A673 (cell line): ENCODE measurements at regions not wholly inside any gene's neighbourhood (a gene's known extent, or its start where the extent isn't known, plus 50 kb on each side); places are given as distances from the start of the nearest gene placed in this dataset.

ENCODE experiments used
- BruUV-seq: library from RNA; stranded (reverse); fragments of 400-500 nt; replicated peaks from 2 replicates; lab custom pipeline; 2021; lab: Mats Ljungman, UMichigan
- CTCF ChIA-PET: fragments of 300-600 bp; sonication (Branson Sonifier 250); formaldehyde crosslinking; loops from one replicate; lab custom pipeline; 2022; ENCODE audit warnings: antibody characterized with exemption; lab: Charles Lee
- POLR2A ChIA-PET: fragments of 300-600 bp; sonication (Branson Sonifier 250); formaldehyde crosslinking; loops from one replicate; lab custom pipeline; 2022; ENCODE audit warnings: antibody characterized with exemption; ENCODE audit not compliant: low non-redundant PET; lab: Charles Lee
- DNase-seq: peaks from one replicate; pipeline ENCODE4 v3.0.0-alpha.2; 2015; ENCODE audit warnings: low spot score
- H3K27ac ChIP-seq: fragments of 200-600 bp; sonication (generic); 2 replicates; pipeline ENCODE4 v1.5.1; 2016; ENCODE audit warnings: mixed run types, low read depth, mild to moderate bottlenecking, mixed read lengths, antibody characterized with exemption, low read length; ENCODE audit not compliant: poor library complexity, severe bottlenecking
- H3K27me3 ChIP-seq: fragments of 200-600 bp; sonication (generic); replicated peaks from 2 replicates; pipeline ENCODE4 v1.6.1; 2017; ENCODE audit warnings: mixed run types, low read depth, mild to moderate bottlenecking, mixed read lengths, antibody characterized with exemption, low read length; ENCODE audit not compliant: insufficient read depth, poor library complexity
- H3K36me3 ChIP-seq: fragments of 200-600 bp; sonication (generic); 2 replicates; pipeline ENCODE4 v1.6.1; 2016; ENCODE audit warnings: mixed run types, mild to moderate bottlenecking, mixed read lengths, antibody characterized with exemption, low read length; ENCODE audit not compliant: insufficient read depth, poor library complexity, severe bottlenecking
- H3K4me1 ChIP-seq: fragments of 200-600 bp; sonication (generic); 2 replicates; pipeline ENCODE4 v1.6.1; 2017; ENCODE audit warnings: mixed run types, mild to moderate bottlenecking, mixed read lengths, antibody characterized with exemption, low read length; ENCODE audit not compliant: insufficient read depth, poor library complexity, severe bottlenecking
- H3K4me3 ChIP-seq: fragments of 200-600 bp; sonication (generic); 2 replicates; pipeline ENCODE4 v1.5.1; 2016; ENCODE audit warnings: low read depth, mixed run types, mild to moderate bottlenecking, mixed read lengths, low read length; ENCODE audit not compliant: poor library complexity, severe bottlenecking
- H3K9me3 ChIP-seq: fragments of 200-600 bp; sonication (generic); 2 replicates; pipeline ENCODE4 v1.6.1; 2016; ENCODE audit warnings: mixed run types, low read depth, mild to moderate bottlenecking, mixed read lengths, antibody characterized with exemption, low read length; ENCODE audit not compliant: poor library complexity, severe bottlenecking
- EZH2 ChIP-seq: fragments of 200-600 bp; sonication (generic); IDR thresholded peaks from 2 replicates; pipeline ENCODE4 v1.6.1; 2017; ENCODE audit warnings: borderline replicate concordance, low read depth, mild to moderate bottlenecking, mixed read lengths, antibody characterized with exemption, low read length; ENCODE audit not compliant: poor library complexity, severe bottlenecking
- intact Hi-C: fragments of 100-400 bp; cut with micrococcal nuclease; formaldehyde crosslinking; loops from one replicate; pipeline ENCODE4 v1.10.0; 2022; ENCODE audit not compliant: unreplicated experiment
- TF ChIP-seq, protein P1 (sequence below): fragments of 300-800, 200-600 bp; sonication (generic); conservative IDR thresholded peaks from 2 replicates; pipeline ENCODE4 v1.5.1; 2017; ENCODE audit warnings: low read depth, mild to moderate bottlenecking, antibody characterized with exemption, low read length, moderate library complexity, mixed read lengths

DNA sequence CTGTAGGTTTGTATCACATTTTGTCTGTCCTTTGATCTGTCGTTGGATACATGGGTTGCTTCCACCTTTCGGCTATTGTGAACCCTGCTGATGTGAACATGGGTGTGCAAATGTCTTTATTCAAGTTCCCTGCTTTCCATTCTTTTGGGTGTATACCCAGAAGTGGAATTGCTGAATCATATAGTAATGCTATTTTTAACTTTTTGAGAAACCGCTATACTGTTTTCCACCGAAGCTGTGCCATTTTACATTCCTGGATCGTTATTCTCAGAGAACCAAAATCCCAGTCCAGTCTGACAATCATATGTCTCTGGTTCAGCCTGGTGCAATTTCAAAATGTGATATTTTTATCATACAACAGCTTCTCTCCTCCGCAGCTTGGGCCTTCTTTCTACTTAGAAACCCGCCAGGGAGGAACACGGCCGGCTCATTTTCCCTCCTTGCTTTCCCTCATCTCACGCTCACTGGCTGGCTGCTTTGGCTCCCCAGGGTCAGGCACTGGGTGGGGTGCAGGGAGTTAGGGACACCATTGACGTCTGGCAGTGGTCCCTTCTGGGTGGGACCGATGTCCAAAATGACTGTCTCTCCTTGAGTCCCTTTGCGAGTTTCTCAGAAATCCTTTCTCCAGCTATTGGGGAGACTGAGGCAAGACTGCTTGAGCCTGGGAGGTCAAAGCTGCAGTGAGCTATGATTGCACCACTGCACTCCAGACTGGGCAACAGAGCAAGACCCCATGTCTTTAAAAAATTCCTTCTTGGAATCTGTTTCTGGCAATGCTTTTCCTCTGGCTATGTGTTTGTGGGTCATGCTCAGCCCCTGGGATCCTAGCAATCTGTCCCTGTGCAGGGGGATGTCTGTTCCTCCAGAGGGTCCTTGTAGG lies 73.5 kb upstream of the AKT3 start:
- intact Hi-C loops, result no loop called here
- H3K4me1 ChIP-seq, result no peaks in the 10 kb centered on the region
- no peak for DNase-seq
- CTCF ChIA-PET, result no interaction called here
- TF ChIP-seq EZH2, result no peak
- TF ChIP-seq, protein P1, sequence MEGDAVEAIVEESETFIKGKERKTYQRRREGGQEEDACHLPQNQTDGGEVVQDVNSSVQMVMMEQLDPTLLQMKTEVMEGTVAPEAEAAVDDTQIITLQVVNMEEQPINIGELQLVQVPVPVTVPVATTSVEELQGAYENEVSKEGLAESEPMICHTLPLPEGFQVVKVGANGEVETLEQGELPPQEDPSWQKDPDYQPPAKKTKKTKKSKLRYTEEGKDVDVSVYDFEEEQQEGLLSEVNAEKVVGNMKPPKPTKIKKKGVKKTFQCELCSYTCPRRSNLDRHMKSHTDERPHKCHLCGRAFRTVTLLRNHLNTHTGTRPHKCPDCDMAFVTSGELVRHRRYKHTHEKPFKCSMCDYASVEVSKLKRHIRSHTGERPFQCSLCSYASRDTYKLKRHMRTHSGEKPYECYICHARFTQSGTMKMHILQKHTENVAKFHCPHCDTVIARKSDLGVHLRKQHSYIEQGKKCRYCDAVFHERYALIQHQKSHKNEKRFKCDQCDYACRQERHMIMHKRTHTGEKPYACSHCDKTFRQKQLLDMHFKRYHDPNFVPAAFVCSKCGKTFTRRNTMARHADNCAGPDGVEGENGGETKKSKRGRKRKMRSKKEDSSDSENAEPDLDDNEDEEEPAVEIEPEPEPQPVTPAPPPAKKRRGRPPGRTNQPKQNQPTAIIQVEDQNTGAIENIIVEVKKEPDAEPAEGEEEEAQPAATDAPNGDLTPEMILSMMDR, result no peak
- no peaks in the 10 kb centered on the region for H3K36me3 ChIP-seq
- H3K9me3 ChIP-seq, result no peaks in the 10 kb centered on the region
- H3K27ac ChIP-seq, result no peak overlapping the region
- no peak overlapping the region for H3K4me3 ChIP-seq
- no TSS peak for BruUV-seq
- POLR2A ChIA-PET, result no interaction called here
- H3K27me3 ChIP-seq, result no peaks in the 10 kb centered on the region

DNA sequence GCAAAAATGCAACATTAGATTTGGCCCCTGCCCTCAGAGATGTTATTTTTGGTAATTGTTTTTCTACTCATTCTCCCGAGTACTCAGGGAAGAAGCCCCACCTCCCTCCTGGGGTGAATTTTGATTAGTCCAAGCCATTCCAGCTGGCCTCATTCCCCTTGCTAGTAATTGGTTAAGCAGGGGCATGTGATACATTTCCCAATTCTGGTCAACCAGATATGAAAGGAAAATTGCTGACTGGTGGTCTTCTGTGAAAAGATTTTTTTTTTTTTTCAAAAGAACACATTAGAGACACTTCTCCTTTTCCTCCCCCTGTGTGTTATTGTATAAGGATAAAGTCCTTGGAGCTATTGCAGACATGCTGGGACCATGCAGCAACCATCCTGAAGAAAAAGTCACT lies 71.1 kb upstream of the AKT3 start:
- BruUV-seq, result no TSS peak
- ChIA-PET POLR2A (no interaction called here), CTCF (no interaction called here)
- DNase-seq, result no peak
- H3K4me3 ChIP-seq, result no peak overlapping the region
- no peaks in the 10 kb centered on the region for H3K4me1 ChIP-seq
- H3K27ac ChIP-seq, result no peak overlapping the region
- H3K27me3 ChIP-seq, result peaks cover 4% of the 10 kb centered on the region
- TF ChIP-seq, protein P1, result no peak
- TF ChIP-seq EZH2, result no peak
- intact Hi-C loops, result no loop called here
- H3K36me3 ChIP-seq, result no peaks in the 10 kb centered on the region
- H3K9me3 ChIP-seq, result no peaks in the 10 kb centered on the region

DNA sequence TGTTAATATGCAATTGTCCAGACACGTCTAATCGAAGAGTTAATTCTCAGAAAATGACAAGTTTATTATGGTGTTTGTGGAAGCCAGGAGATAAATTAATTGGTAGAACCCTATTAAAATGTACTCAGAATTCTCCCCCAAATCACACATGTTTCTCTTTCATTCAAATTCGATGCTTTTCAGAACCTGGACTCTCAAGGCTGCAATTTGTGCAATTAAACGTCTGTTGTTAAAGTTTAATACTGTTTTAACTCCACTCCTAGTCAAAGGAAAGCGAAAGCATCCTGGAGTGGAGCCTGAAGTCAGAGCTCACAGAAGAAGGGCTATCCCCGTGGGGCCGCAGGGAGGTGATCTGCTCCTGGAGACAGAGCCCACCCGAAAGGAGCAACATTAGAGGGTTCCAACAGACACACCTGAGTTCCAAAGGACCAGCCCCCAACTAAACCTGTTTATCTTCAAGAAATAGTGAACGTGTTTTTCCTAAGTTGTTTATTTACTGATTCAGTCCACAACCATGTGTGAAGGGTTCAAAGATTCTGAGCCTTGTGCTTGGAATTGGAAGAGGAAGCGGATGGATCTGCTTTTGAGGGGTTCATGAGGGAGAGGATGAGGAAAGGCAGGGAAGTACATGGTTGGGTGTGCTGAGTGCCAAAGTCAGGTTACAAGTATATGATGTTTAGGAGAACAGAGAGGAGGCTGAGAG lies 68.0 kb upstream of the AKT3 start:
- CTCF ChIA-PET, result no interaction called here
- intact Hi-C loops, result no loop called here
- POLR2A ChIA-PET, result no interaction called here
- no peak for DNase-seq
- Histone ChIP-seq H3K4me3 (peak overlapping the region; percentile 38), H3K9me3 (no peaks in the 10 kb centered on the region), H3K27me3 (peaks cover 5% of the 10 kb centered on the region), H3K4me1 (no peaks in the 10 kb centered on the region), H3K36me3 (no peaks in the 10 kb centered on the region), H3K27ac (no peak overlapping the region)
- TF ChIP-seq EZH2, result no peak
- TF ChIP-seq, protein P1, result no peak
- BruUV-seq, result no TSS peak
